CD4-positive, alpha-beta T cell treated with Interleukin-21 for 1 hour (primary cell): ENCODE measurements at regions not wholly inside any gene's neighbourhood (a gene's known extent, or its start where the extent isn't known, plus 50 kb on each side); places are given as distances from the start of the nearest gene placed in this dataset.

ENCODE experiments used
- DNase-seq: peaks from one replicate; pipeline ENCODE4 v3.0.0-alpha.2; 2020

GRCh38 chr5:88540471-88541115 is 271.9 kb upstream of the TMEM161B start:
- DNase-seq = no peak

- no peak for DNase-seq
Measured at GRCh38 chr5:88539693-88540365, 271.2 kb upstream of the TMEM161B start.

DNA sequence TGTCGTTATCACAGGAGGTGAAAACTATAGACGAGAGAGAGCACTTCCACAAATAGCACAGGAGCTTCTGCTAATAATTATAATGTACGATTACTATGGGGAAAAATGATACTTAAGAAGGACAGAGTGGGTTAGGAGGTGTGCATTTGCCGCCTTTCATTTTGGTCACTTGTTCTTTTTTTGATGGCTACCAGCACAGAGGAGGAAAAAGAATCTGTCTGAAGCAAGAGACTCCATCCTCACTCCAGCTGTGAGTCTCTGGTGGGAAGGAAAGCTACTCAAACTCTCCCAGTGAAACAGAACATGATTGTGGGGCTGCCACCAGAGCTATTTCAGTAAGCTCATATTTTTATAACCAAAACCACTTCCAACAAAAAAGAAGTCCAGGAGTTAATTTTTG is 270.4 kb upstream of the TMEM161B start:
- DNase-seq = no peak

- DNase-seq = no peak
Measured at GRCh38 chr5:88536146-88536545, 267.5 kb upstream of the TMEM161B start.

DNA sequence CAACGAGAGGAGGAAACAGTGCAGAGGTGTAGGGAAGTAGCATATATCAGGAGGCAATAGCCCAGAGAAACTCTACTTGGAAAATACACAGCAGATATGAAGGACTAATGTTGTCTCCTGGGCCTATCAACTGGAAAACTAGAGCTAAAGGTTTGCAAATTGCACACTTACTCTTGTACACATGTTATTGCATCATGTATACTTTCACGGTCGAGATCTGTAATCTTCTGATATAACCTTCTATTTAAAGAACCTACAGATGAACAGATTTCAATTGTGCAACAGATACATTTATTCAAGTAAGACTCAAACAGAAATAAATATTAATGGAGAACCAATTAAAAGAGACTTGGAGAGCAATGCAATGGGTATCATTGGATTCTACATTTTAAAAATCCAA is 256.3 kb upstream of the TMEM161B start:
- no peak for DNase-seq

- no peak for DNase-seq
Measured at GRCh38 chr5:88519066-88519465, 250.4 kb upstream of the TMEM161B start.

DNA sequence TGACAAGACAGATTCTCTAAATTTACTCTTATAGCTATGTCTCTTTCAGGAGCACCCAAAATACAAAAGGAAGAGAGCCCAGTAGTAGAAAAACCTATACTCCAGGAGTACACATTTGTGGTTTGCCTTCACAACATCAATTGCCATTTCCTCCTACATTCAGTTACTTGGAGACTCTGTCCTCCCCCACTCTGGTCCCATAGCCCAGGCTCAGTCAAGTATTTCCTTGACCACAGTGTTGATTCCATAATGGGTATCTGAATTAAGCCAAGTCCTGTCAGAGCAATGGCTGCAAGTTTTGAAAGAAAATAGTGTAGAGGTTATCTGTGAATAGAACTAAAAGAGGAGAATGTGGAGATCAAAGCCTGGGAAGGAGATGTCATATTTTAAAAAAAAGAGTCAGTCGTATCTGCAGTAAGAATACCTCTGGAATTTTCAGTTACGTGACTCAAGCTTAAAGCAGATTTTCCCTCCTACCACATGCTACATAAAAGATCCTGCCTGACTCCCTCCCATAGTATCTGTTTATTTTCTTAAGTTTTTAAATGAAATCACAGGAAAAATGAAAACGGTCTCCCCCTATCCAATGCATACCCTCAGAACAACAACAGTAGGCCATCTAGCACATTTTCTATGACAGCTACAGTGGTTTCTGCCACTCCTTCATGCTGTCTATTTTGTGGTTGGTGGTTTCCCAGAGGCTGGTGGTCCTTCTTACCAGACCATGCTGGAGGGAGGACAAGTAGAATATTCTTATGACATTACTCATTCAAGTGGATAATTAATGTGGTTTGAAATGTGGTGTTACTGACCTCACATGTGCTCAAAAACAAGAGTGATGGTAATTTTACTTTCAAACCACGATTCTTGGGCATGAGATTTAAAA is 249.7 kb upstream of the TMEM161B start:
- DNase-seq = no peak

DNA sequence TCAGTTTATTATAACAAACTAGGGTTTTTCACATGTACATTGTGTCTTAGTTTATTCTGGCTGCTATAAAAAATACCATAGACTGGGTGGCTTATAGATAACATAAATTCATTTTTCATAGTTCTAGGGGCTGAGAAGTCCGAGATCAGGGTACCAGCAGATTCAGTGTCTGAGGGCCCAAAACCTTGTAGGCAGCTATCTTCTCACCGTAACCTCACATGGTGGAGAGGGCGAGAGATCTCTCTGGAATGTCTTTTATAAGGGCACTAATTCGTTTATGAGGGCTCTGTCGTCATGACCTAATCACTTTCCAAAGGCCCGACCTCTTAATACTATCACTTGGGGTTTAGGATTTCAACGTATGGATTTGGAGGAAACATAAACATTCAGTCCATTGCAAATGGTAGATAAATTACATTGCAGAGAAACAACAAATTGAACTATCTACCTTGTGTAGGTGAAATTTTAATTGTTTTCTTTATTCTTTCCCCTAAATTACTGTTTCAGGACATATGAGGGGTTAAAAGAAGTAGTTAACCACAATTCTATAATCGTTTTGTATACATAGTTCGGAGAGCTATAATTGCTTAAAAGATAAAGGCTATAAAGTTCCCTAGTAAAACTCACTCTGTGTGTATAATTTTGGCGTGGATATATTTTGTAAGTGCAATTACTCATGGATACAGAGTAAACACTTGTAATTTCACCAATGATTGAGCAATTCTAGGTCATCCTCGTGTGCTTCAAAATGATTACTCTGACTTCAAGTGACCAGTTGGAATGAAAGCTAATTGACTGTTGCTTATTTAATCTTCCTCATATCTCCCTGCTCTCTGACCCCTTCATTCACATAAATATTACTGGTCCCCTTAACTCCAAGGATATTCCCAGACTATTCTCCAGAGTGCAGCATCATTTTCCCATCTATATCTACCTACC is 247.5 kb upstream of the TMEM161B start:
- no peak for DNase-seq

DNA sequence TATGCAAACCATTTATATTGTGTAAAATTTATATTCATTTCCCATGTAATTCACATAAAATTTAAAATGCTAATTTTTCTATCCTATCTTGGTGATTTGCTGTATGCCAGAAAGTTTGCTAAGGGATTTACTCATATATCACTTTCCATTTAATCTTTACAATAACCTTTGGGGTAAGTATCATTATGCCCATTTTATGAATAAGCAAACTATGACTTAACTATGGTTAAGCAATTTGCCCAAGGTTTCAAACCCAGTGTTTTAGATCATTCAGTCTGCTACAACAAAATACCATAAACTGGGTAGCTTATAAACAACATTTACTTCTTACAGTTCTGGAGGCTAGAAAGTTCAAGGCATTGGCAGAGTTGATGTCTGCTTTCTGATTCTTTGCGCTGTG is 246.4 kb upstream of the TMEM161B start:
- DNase-seq = no peak

DNA sequence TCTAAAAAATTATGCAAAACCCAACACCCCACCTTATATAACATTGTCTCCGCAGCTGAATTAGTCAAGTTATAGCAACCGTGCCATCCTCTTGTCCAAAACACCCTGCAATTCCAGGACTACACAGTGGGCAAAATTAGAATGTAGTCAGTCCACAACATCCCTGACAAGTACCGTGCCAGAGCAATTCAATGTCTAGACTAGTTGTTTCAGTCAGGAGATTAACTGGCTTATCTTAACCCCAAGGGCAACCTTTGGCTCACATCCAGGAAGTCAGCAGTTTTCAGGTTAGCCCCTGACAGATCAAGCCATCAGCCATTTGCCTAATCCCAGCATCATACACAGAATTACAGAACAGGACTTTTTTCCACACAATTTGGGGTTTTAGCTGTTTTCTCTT is 240.8 kb upstream of the TMEM161B start:
- DNase-seq = no peak

DNA sequence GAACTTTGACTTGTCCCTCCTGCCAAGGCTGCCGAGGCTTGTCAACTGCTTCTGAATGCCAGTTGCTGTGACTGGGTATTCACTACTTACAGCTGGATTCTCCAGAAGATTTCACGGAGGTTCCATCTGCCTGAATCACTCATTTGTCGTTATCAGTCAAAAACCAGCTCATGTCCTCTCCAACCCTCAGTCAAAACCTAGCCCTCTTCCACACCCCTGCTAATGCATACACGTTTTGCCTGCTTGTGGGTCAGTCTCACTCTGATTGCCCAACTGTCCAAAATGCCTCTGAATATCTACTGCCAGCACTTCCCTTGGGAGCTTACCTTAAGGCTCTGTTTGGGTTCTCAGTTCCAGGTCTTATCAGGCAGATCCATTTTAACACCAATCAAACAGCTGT is 238.6 kb upstream of the TMEM161B start:
- DNase-seq = no peak

GRCh38 chr5:88503406-88503805 is 234.8 kb upstream of the TMEM161B start:
- DNase-seq = no peak

DNA sequence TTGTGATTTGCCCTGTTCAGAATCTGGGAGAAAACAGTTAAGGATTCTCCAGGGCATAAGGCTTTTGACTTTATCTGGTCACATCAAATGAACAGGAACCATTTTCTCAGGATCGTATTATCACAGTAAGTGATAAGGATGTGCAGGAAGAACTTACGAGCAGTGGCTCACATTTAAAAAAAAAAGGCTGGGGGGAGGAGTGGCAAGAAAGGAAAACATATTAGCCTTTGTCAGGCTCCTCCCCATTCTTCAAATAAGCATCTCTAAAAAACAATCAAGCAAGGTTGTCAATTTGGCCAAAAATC is 234.3 kb upstream of the TMEM161B start:
- no peak for DNase-seq

DNA sequence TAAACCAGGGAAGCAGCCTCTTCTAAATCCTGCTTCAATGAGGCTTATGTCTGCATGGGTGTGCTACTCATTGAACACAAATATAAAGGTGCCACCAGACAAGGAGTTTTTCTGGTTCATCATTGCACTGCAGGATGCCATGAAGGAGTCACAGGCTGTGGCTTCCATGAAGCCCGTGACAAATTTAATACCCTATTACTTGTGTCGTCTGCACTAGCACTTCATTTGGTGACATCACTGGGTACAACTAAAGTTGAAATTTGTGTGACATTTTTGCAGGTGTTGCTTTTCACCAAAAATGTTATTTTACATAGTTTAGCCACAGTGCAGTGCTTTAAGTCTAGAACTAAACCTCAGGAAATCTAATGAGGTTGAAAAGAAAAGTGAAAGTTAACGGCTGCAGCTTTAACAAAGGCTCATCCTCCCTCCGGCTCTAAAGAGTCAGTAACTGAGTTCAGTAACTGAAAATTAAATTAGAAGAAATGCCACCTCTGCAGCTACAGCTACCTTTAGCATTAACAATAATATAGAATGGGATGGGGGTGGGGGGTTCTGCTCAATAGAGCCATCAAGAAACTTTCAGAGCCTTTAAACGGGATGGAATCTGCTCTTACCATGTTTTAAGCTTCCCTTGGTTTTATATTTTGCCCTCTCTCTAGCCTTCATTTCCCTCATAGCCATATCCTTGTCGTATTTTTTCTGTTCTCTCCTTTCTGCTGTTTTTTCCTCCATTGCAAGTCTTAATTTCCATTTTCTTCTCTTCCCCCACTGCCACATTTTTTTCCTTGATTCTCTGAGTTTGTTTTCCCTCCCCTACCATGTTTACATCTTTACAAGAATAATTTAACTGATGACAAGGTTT is 233.8 kb upstream of the TMEM161B start:
- DNase-seq = peak; percentile 36

DNA sequence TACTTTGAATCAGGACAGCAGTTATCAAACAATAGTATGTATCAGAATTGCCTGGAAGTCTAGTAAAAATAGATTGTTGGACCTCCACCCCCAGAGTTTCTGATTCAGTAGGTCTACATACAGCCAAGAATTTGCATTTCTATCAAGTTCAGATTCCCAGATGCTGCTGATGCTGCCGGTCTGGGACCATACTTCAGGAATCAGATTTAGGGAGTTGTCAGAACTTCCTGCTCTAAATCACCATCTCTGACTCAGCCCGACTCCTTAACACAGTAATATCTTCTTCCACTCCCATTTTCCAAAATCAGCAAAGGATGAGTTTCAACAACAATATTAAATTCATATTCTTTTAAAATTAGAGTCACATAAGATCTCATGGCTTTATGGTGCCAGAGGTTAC is 227.2 kb upstream of the TMEM161B start:
- no peak for DNase-seq

DNA sequence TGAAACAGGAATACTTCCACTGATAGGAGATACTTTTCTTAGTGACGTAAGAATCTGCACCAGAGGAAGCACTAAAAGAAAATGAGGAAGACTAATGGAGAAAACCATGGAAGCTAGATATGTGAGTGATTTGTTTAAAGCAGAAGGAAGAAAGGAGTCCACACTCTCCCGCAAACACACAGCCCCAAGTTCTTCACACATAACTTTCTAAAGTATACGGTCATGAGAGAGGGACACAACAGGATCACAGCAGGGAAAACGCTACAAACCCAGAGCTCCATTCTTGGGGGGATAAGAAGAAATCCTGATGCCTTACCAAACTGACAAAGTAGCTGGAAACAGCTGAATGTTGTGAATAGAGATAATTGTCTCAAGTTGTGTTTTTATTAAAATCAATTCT is 222.2 kb upstream of the TMEM161B start:
- no peak for DNase-seq

DNA sequence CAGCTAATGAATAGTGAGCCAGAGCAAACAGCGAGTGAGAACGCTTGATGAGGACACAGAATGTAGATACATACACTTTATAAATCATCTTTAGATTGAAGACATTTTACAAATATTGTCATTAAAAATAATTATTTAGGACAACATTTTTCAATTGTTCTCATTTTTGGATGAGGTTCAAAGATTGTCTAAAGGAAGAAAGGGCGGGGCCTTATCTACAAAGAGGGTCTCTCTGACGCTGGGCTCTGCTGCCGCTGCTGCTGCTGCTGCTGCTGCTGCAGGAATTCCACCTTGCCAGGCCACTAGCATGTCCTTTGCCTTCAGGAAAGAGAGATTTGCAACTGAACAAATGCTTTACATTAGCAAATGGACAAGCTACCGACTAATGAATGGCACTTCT is 220.7 kb upstream of the TMEM161B start:
- no peak for DNase-seq

DNA sequence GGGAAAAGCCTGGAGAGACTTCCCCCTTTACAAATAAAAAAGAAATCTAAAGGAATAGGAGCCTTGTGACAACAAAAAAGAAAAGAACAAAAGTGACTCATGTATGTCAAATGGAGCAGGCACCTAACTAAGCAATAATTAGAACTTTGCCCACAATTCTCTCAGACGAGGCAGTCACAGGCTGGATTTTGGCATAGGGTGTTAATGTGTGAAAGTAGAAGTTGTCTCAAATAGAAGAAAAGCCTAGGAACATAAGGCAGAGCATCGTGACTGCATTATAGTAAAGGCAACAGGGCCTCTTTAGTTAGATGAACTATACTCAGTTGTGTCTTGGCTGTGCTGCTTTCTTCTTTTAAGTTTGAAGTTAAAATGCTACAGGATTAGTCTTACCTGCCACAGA is 219.9 kb upstream of the TMEM161B start:
- no peak for DNase-seq

- DNase-seq = no peak
Measured at GRCh38 chr5:88488130-88488529, 219.5 kb upstream of the TMEM161B start.

DNA sequence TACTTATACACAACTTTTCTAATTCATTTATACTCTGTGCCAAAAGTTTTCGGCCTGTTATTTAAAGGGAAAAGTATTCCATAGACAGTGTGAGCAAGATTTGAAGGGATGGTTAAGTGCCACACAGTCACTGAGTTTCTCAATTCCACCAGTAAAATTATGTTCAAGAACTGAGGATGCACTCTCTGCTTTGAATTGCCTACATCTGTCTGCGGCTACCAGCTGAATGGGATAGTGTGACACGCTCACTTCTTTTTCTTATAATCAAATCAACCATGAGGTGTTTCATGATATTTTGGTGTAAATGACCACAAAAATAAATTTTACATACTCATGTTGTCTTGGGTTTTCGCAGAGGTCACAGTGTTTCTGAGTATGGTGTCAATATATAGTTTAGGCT is 218.4 kb upstream of the TMEM161B start:
- no peak for DNase-seq

DNA sequence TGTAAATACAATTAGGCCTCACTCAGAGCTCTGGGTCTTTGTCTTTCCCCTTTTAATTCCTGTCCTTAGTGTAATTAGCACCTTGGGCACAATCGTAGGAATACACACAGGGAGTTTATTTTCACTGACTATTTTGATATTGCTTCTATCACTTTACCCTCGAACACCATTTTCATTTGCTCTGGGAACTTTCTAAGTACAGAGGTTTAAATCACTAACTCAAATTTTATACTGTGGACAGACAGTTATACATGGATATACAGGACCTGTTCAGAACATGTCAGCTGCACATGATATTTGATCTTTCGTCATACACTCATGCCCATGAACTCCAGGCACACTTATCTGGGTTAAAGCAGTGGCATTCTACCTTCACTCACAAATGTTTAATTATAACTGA is 217.8 kb upstream of the TMEM161B start:
- DNase-seq = no peak

GRCh38 chr5:88485531-88485930 is 216.9 kb upstream of the TMEM161B start:
- DNase-seq = no peak
